GM12873 (cell line): ENCODE measurements at regions not wholly inside any gene's neighbourhood (a gene's known extent, or its start where the extent isn't known, plus 50 kb on each side); places are given as distances from the start of the nearest gene placed in this dataset.

Source experiments
- CTCF ChIP-seq: IDR thresholded peaks from 2 replicates; pipeline ENCODE4 v1.5.1; 2012; ENCODE audit warnings: low read depth, mild to moderate bottlenecking, moderate library complexity, low read length, control low read depth; ENCODE audit not compliant: insufficient read depth; ENCODE audit errors: missing control alignments

GRCh38 chr13:37510441-37510840, 88.1 kb downstream of the POSTN start:
- no peak for TF ChIP-seq CTCF

- TF ChIP-seq CTCF, result no peak
Measured at GRCh38 chr13:37505531-37505930, 93.0 kb downstream of the POSTN start.

- no peak for TF ChIP-seq CTCF
Measured at GRCh38 chr13:37504251-37504650, 94.3 kb downstream of the POSTN start.

- no peak for TF ChIP-seq CTCF
Measured at GRCh38 chr13:37503287-37503686, 95.3 kb downstream of the POSTN start.

GRCh38 chr13:37501187-37501586, 97.4 kb downstream of the POSTN start:
- no peak for TF ChIP-seq CTCF

- no peak for TF ChIP-seq CTCF
Measured at GRCh38 chr13:37495046-37495445, 103.5 kb downstream of the POSTN start.

GRCh38 chr13:37493775-37494174, 104.8 kb downstream of the POSTN start:
- TF ChIP-seq CTCF, result no peak
